Liver (tissue), 8 donors: ENCODE measurements at regions not wholly inside any gene's neighbourhood (a gene's known extent, or its start where the extent isn't known, plus 50 kb on each side); places are given as distances from the start of the nearest gene placed in this dataset.

Experiments
- DNase-seq: peaks from one replicate; pipeline ENCODE4 v3.0.0-alpha.2; 2017; ENCODE audit warnings: low spot score
- H3K27ac ChIP-seq, 2 donors: one replicate each; pipeline ENCODE4 v1.7.0; 2013; ENCODE audit warnings: inconsistent platforms in 2 of 2, low read length in 2 of 2, control low read depth in 1 of 2, low read depth in 1 of 2, mild to moderate bottlenecking in 1 of 2
- H3K27me3 ChIP-seq, 4 donors: one replicate each; pipeline versions ENCODE4 v1.6.1 to v1.7.0; 2013; ENCODE audit warnings: low read length in 3 of 4, inconsistent platforms in 1 of 4, mild to moderate bottlenecking in 1 of 4, moderate library complexity in 1 of 4; ENCODE audit not compliant: control insufficient read depth in 4 of 4, insufficient read depth in 4 of 4
- H3K36me3 ChIP-seq, 4 donors: one replicate each; pipeline versions ENCODE4 v1.6.1 to v1.7.0; 2013; ENCODE audit warnings: low read length in 3 of 4, mild to moderate bottlenecking in 3 of 4, low read depth in 1 of 4, moderate library complexity in 1 of 4; ENCODE audit not compliant: control insufficient read depth in 4 of 4, insufficient read depth in 3 of 4
- H3K4me1 ChIP-seq, 4 donors: one replicate each; pipeline versions ENCODE4 v1.6.1 to v1.7.0; 2013; ENCODE audit warnings: low read length in 3 of 4, mild to moderate bottlenecking in 3 of 4, moderate library complexity in 1 of 4; ENCODE audit not compliant: control insufficient read depth in 4 of 4, insufficient read depth in 4 of 4
- H3K4me3 ChIP-seq, 3 donors: one replicate each; pipeline versions ENCODE4 v1.6.1 to v1.7.0; 2013; ENCODE audit warnings: low read length in 3 of 3, control low read depth in 1 of 3, low read depth in 1 of 3, mild to moderate bottlenecking in 1 of 3
- H3K9ac ChIP-seq, 2 donors: one replicate each; pipeline ENCODE4 v1.7.0; 2013; ENCODE audit warnings: low read length in 2 of 2, mild to moderate bottlenecking in 2 of 2, moderate library complexity in 2 of 2, control low read depth in 1 of 2, low read depth in 1 of 2
- H3K9me3 ChIP-seq, 4 donors: one replicate each; pipeline versions ENCODE4 v1.6.1 to v1.7.0; 2013; ENCODE audit warnings: low read length in 3 of 4; ENCODE audit not compliant: control insufficient read depth in 4 of 4
- CTCF ChIP-seq: fragments of 150-350 bp; IDR thresholded peaks from 2 replicates; pipeline ENCODE4 v1.5.1; 2017; ENCODE audit warnings: improper control_type of control experiment, low read depth, low read length; ENCODE audit not compliant: missing input control
- FOXA2 ChIP-seq: IDR thresholded peaks from 2 replicates; pipeline ENCODE4 v1.6.1; 2016; ENCODE audit warnings: antibody characterized with exemption
- GABPA ChIP-seq, 2 donors: IDR thresholded peaks in 1 of 2; conservative IDR thresholded peaks in 1 of 2; 2 replicates each; pipeline ENCODE4 v1.6.1; 2016; ENCODE audit warnings: antibody characterized with exemption in 2 of 2, mild to moderate bottlenecking in 1 of 2, moderate library complexity in 1 of 2
- HNF4G ChIP-seq: IDR thresholded peaks from 2 replicates; pipeline ENCODE4 v1.6.1; 2016; ENCODE audit warnings: antibody characterized with exemption
- RAD21 ChIP-seq, 2 donors: IDR thresholded peaks; 2 replicates each; pipeline ENCODE4 v1.6.1; 2016; ENCODE audit warnings: antibody characterized with exemption in 2 of 2, mild to moderate bottlenecking in 2 of 2
- SP1 ChIP-seq: IDR thresholded peaks from 2 replicates; pipeline ENCODE4 v1.6.1; 2018; ENCODE audit warnings: antibody characterized with exemption, mild to moderate bottlenecking
- YY1 ChIP-seq: IDR thresholded peaks from 2 replicates; pipeline ENCODE4 v1.6.1; 2016; ENCODE audit warnings: antibody characterized with exemption, mild to moderate bottlenecking
- ZBTB33 ChIP-seq: IDR thresholded peaks from 2 replicates; pipeline ENCODE4 v1.6.1; 2016; ENCODE audit warnings: antibody characterized with exemption
- WGBS: extraction: QIAGEN DNeasy Blood & Tissue Kit; methylation state at CpG from one replicate; pipeline ENCODE4 v1.1.7; 2013; 5-methylcytosine and 5-hydroxymethylcytosine counted together
- TF ChIP-seq, protein P1 (sequence below): IDR thresholded peaks from 2 replicates; pipeline ENCODE4 v1.6.1; 2016; ENCODE audit warnings: antibody characterized with exemption, mild to moderate bottlenecking
- TF ChIP-seq, protein P2 (sequence below): IDR thresholded peaks from 2 replicates; pipeline ENCODE4 v1.6.1; 2016; ENCODE audit warnings: antibody characterized with exemption
- TF ChIP-seq, protein P3 (sequence below): IDR thresholded peaks from 2 replicates; pipeline ENCODE4 v1.6.1; 2016; ENCODE audit warnings: antibody characterized with exemption
- donor health status: healthy.
- donor health status: healthy.
- donor health status: healthy.
- donor health status: healthy.
- donor health status: healthy.

DNA sequence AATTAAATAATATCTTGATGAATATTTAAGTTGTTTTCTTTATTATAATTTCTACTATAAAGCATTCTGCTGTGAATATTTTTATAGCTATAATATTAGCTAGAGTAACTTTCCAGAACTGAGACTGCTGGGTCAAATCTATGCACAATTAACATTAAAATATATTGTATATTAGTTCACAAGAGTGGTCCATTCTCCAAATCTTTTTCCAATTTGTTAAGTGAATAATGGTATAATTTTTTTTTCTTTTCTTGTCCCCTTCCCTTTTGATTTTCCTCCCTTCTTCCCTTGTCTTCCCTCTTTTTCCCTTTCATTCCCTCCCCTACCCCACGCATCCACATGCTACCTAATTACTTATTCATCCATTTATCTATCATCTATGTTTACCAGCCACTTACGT is 977.5 kb downstream of the TUSC7 start (continued):
- TF ChIP-seq, protein P1, sequence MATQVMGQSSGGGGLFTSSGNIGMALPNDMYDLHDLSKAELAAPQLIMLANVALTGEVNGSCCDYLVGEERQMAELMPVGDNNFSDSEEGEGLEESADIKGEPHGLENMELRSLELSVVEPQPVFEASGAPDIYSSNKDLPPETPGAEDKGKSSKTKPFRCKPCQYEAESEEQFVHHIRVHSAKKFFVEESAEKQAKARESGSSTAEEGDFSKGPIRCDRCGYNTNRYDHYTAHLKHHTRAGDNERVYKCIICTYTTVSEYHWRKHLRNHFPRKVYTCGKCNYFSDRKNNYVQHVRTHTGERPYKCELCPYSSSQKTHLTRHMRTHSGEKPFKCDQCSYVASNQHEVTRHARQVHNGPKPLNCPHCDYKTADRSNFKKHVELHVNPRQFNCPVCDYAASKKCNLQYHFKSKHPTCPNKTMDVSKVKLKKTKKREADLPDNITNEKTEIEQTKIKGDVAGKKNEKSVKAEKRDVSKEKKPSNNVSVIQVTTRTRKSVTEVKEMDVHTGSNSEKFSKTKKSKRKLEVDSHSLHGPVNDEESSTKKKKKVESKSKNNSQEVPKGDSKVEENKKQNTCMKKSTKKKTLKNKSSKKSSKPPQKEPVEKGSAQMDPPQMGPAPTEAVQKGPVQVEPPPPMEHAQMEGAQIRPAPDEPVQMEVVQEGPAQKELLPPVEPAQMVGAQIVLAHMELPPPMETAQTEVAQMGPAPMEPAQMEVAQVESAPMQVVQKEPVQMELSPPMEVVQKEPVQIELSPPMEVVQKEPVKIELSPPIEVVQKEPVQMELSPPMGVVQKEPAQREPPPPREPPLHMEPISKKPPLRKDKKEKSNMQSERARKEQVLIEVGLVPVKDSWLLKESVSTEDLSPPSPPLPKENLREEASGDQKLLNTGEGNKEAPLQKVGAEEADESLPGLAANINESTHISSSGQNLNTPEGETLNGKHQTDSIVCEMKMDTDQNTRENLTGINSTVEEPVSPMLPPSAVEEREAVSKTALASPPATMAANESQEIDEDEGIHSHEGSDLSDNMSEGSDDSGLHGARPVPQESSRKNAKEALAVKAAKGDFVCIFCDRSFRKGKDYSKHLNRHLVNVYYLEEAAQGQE, result no peak
- TF ChIP-seq YY1 (no peak), RAD21 (IDR thresholded peaks at IDR 0.05) (no peak)
- TF ChIP-seq, protein P2, sequence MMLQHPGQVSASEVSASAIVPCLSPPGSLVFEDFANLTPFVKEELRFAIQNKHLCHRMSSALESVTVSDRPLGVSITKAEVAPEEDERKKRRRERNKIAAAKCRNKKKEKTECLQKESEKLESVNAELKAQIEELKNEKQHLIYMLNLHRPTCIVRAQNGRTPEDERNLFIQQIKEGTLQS, result no peak
- TF ChIP-seq, protein P3, sequence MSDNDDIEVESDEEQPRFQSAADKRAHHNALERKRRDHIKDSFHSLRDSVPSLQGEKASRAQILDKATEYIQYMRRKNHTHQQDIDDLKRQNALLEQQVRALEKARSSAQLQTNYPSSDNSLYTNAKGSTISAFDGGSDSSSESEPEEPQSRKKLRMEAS, result no peak

GRCh38 chr3:117688583-117688982 is 979.0 kb downstream of the TUSC7 start:
- no peak overlapping the region for H3K4me3 ChIP-seq
- 45% methylated on average over 3 of the region's 3 CpGs for WGBS
- no peak for DNase-seq
- H3K27me3 ChIP-seq, result peaks cover 0 to 7% (median 2%) of the 10 kb centered on the region in 4 donors
- no peak overlapping the region for H3K27ac ChIP-seq
- H3K4me1 ChIP-seq, result no peaks in the 10 kb centered on the region
- TF ChIP-seq CTCF (no peak), ZBTB33 (no peak), HNF4G (no peak), RAD21 (IDR thresholded peaks at IDR 0.05) (no peak), GABPA (IDR thresholded peaks at IDR 0.05 in 1 of 2, conservative IDR thresholded peaks at IDR 0.05 in 1 of 2) (no peak), FOXA2 (no peak), SP1 (no peak)
- TF ChIP-seq, protein P3, result no peak
- TF ChIP-seq, protein P1, result no peak
- H3K36me3 ChIP-seq, result no peaks in the 10 kb centered on the region
- no peaks in the 10 kb centered on the region for H3K9me3 ChIP-seq
- H3K9ac ChIP-seq, result no peak overlapping the region
